H1 (cell line): ENCODE measurements at regions not wholly inside any gene's neighbourhood (a gene's known extent, or its start where the extent isn't known, plus 50 kb on each side); places are given as distances from the start of the nearest gene placed in this dataset.

Experiments used
- ATF3 ChIP-seq: IDR thresholded peaks from 2 replicates; pipeline ENCODE4 v1.6.1; 2011; ENCODE audit warnings: low read depth, mild to moderate bottlenecking, low read length; ENCODE audit not compliant: insufficient read depth
- EGR1 ChIP-seq: IDR thresholded peaks from 2 replicates; pipeline ENCODE4 v1.6.1; 2011; ENCODE audit warnings: low read depth, low read length, borderline replicate concordance
- SAP30 ChIP-seq: fragments of 300-600 bp; sonication (generic); IDR thresholded peaks from 2 replicates; pipeline ENCODE4 v1.7.1; 2012; ENCODE audit warnings: low read length, moderate library complexity, mild to moderate bottlenecking, inconsistent platforms; ENCODE audit not compliant: insufficient read depth, insufficient replicate concordance

GRCh38 chr7:33852838-33853237 lies 52.5 kb upstream of the BMPER start (continued):
- TF ChIP-seq SAP30 (no peak), ATF3 (no peak), EGR1 (no peak)
